ENCODE measurements at regions not wholly inside any gene's neighbourhood (a gene's known extent, or its start where the extent isn't known, plus 50 kb on each side); places are given as distances from the start of the nearest gene placed in this dataset.

GRCh38 chr11:109582470-109582869 lies 160.5 kb downstream of the C11orf87 start:
- TF ChIP-seq, protein P1, sequence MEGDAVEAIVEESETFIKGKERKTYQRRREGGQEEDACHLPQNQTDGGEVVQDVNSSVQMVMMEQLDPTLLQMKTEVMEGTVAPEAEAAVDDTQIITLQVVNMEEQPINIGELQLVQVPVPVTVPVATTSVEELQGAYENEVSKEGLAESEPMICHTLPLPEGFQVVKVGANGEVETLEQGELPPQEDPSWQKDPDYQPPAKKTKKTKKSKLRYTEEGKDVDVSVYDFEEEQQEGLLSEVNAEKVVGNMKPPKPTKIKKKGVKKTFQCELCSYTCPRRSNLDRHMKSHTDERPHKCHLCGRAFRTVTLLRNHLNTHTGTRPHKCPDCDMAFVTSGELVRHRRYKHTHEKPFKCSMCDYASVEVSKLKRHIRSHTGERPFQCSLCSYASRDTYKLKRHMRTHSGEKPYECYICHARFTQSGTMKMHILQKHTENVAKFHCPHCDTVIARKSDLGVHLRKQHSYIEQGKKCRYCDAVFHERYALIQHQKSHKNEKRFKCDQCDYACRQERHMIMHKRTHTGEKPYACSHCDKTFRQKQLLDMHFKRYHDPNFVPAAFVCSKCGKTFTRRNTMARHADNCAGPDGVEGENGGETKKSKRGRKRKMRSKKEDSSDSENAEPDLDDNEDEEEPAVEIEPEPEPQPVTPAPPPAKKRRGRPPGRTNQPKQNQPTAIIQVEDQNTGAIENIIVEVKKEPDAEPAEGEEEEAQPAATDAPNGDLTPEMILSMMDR (IDR thresholded peaks at IDR 0.05) = no peak
- no peak for TF ChIP-seq POLR2A (IDR thresholded peaks at IDR 0.05)
- TF ChIP-seq EP300 (IDR thresholded peaks at IDR 0.05) = no peak
- no peak for TF ChIP-seq POLR2AphosphoS5 (IDR thresholded peaks at IDR 0.05)
